A204.1 (cell line): ENCODE measurements at regions not wholly inside any gene's neighbourhood (a gene's known extent, or its start where the extent isn't known, plus 50 kb on each side); places are given as distances from the start of the nearest gene placed in this dataset.
"Not testable (repeated sequence)": the region's sequence is repeated elsewhere in the genome, so short reads cannot be mapped to it uniquely, and the experiment has no call there.

Experiments
- FAIRE-seq: peaks from 2 replicates; lab custom pipeline; 2012; peaks lifted over from hg19 to GRCh38; lab: Jason Lieb, UNC

- FAIRE-seq: no peak
Observed at GRCh38 chr7:54898659-54899340, 120.0 kb upstream of the EGFR start.

GRCh38 chr7:54901840-54902239, 117.0 kb upstream of the EGFR start:
- no peak for FAIRE-seq

DNA sequence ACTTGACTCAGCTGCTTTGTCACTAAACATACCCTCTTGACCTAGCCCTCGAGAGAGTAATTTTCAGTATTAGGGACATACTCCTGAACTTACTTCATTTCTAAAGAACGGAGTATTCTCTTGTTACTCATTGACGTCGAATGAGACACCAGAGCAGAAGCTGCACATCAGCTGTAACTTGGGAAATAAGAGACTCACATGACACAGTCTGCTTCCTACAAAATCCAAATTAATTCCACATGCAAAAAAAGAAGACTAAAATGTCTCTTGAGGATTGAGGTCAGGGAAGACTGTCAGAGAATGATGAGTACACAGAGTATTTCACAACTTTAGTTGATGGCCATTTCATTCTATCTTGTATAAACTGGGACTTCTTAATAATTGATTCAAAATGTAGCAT, 114.7 kb upstream of the EGFR start:
- FAIRE-seq: no peak

GRCh38 chr7:54904986-54905385, 113.8 kb upstream of the EGFR start:
- no peak for FAIRE-seq

DNA sequence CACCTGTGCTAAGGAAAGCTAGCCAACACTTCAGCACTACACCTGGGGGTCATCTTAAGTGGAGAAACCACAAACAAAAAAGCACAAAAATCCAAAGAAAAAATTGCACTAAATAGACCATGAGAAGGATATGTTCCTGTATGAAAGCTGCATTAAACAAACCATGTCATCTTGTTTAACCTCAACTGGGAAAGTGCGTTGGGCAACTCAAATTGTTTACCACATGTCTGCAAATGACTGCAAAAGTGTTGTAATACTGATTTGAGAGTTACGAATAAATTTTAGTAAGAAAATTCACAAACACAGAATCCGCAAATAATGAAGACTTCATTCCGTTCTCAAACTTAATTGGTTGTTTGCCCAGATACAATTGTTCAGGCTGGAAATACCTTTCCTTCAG, 111.9 kb upstream of the EGFR start:
- no peak for FAIRE-seq

DNA sequence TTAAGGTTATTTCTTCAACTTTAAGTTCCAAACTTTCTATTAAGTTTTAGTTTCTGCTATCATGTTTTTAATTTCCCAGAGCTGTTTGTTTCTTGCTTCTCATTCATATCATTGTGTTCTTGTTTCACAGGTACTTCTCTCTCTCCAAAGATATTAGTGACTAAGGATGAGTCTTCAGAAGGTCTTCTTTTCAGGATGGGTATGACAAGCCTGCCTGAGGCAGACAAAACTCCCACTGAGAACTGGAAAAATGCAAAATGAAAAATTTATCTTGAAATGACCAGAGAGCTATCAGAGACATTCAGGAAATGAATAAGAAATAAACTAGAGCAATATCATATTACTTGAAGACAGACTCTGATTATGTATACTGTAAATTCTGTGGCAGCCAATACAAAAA, 110.8 kb upstream of the EGFR start:
- no peak for FAIRE-seq

DNA sequence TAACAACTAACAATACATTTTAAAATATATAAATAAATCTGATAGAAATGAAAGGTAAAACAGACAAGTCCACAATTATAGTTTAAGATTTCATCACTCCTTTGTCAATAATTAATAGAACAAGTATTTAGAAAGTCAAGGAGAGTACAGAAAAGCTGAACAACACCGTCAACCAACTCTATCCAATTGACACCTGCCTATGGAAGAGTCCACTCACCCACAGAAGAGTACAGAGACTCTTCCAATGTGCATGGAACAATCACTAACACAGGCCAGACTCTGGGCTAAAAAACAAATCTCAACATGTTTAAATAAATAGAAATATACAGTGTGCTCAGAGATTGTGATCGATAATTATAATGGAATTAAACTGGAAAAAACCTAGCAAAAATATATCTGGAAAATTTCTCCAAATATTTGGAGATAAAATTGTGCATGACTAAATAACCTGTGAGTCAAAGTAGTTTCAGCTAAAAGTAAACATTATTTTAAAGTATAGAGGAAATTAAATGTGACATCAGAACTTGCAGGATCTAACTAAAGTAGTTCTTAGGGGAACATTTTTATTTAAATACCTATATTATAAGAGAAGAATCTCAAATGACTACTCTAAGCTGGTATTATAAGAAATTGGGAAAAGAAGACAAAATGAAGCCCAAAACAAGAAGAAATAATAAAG, 109.9 kb upstream of the EGFR start:
- FAIRE-seq: no peak

DNA sequence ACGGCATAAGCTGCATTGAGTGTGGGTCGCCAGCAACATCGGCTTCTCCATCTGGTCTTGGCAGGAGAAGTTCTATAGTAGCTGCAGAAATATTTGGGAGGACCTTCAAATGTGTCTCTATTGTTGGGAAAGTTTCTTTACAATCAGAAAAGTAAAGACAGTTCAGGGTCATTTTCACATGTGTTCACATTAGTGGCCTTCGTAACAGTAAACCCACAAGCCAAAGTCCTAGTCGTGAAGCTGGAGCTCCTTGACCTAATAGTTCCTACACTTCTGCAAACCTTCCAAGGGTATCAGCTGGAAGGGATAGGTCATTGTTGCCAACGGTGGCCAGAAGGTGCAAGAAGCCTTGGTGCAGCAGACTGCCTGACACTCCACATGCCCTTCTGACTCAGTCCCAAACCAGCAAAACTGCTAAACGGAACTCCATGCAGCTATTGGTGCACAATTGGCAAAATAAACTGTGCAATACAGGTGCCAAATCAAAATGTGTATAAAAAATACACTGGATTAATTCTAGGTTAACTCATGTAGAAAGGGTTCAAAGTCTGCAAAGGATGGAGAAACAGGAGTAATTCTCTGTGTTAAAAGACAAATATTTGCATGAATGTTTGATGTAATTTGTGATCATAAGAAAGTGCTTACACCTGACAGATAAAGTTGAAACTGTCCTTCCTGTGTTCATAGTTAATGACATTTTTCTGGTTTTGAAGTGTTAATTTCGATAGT, 102.8 kb upstream of the EGFR start:
- FAIRE-seq: no peak

DNA sequence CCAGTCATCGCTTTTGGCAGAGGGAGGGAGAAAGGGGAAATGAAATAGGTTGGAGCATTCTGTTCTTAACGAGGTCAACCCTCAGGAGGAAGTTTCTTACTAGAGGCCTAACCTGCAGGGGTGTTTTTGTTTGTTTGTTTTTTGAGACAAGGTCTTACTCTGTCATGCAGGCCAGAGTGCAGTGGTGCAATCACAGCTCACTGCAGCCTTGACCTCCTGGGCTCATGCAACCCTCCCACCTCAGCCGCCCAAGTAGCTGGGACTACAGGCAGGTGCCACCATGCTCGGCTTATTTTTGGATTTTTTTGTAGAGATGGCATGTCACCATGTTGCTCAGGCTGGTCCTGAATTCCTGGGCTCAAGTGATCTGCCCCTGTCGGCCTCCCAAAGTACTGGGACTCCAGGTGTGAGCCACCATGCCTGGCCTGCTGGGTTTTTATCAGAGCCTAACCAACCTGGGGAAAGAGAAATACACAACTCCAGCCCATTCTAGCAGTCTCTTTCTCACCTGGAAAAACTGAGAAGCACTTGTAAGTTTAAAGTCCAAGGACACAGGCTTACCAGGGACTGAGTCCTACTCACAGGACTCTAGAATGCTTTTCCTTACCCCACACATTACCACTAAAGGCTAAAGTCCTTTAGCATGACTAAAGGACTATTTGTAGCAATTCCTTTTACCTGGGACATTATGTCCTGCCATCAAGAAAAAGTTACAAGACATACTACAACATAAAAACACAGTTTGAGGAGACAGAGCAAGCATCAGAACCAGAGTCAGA, 101.0 kb upstream of the EGFR start:
- no peak for FAIRE-seq

DNA sequence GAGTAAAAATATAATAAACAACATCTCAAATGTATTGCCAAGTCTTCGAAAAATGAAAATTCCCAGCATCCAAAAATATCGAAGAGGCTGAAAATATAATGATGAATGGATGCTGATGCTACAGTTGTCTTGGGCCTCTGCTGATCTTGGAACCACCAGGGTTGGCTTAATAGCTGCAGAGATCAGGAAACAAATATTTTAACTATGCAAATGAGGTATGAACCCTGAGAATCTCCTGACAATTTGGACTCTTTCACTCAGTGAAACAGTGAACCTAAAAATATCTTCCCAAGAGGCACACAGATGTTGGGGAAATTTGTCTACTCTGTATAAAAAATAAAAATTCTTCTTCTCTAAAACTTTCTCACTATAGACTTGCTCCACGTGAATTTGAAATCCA, 97.7 kb upstream of the EGFR start:
- no peak for FAIRE-seq

- FAIRE-seq: no peak
Observed at GRCh38 chr7:54931532-54931931, 87.3 kb upstream of the EGFR start.

GRCh38 chr7:54932818-54933543, 85.8 kb upstream of the EGFR start:
- no peak for FAIRE-seq

DNA sequence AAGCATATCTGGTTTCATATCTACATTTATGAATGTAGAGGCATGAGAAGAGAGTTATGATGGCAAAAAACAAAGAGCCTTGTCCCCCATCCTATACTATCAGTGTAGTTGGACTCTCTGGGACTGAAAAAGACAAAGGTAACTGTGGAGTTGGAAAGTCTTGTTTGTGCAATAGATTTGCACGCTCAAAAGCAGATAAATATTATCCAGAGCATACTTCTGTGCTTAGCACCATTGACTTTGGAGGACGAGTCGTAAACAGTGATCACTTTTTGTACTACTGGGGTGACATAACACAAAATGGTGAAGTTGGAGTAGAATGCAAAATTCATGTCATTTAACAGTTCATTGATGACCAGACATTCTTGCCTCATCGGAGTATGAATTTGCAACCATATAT, 85.2 kb upstream of the EGFR start:
- FAIRE-seq: no peak

- no peak for FAIRE-seq
Observed at GRCh38 chr7:54940748-54941147, 78.1 kb upstream of the EGFR start.

GRCh38 chr7:54944179-54944578, 74.6 kb upstream of the EGFR start:
- FAIRE-seq: no peak

GRCh38 chr7:54946271-54946670, 72.5 kb upstream of the EGFR start:
- FAIRE-seq: no peak

DNA sequence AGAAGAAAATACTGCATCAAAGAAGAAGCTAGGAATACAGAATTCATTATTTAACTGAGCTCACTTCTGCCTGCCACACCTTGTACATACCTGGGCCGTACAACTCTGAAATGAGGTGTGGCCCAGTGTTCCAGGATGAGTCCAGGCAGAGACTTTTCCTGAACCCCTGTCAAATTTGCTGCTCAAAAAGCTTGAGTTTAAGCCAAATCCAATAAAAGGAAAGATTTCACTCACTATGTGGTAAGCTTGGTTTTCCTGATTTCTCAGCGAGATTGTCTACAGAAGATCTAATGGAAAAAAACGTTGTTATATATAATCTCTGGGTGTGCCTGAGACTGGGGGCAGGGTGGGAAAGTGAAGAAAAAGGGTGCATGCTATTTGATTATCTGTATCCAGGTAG, 72.1 kb upstream of the EGFR start:
- no peak for FAIRE-seq

DNA sequence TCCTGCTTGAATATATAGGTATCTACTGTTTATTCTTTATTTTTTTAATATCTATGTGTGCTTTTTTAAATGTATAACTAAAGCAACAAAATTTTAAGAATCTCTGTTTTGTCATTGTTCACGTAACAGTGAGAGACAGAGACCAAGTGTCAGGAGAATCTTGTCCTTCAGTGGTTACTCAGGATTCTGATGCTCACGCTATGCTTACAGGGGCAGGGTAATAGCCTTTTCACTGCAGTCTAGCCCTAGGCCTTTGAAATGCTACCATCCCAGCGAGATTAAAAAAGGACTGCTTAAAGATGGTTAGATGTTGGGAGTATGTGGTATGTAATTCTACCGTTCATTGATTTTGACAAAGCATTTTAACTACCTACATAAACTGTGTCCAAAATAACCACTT, 71.6 kb upstream of the EGFR start:
- FAIRE-seq: no peak

GRCh38 chr7:54949514-54949913, 69.3 kb upstream of the EGFR start:
- FAIRE-seq: not testable (repeated sequence)

DNA sequence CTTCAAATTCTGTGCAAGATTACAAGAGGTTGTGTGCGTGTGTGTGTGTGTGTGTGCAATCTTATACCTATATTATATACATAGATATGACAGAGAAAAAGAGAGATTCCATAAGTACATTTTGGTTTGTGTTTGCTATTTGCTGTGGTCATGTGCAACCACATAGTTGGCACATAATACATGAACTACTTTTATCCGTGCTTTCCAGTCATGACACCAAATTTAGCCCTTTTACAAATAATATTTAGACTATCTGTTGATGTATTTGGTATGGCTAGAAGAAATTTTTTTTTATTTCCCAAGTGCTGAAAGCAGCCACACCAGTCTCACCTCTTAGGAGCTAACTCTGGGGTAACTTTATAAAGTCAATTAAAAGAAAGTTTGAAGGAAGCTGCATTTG, 63.5 kb upstream of the EGFR start:
- FAIRE-seq: no peak

DNA sequence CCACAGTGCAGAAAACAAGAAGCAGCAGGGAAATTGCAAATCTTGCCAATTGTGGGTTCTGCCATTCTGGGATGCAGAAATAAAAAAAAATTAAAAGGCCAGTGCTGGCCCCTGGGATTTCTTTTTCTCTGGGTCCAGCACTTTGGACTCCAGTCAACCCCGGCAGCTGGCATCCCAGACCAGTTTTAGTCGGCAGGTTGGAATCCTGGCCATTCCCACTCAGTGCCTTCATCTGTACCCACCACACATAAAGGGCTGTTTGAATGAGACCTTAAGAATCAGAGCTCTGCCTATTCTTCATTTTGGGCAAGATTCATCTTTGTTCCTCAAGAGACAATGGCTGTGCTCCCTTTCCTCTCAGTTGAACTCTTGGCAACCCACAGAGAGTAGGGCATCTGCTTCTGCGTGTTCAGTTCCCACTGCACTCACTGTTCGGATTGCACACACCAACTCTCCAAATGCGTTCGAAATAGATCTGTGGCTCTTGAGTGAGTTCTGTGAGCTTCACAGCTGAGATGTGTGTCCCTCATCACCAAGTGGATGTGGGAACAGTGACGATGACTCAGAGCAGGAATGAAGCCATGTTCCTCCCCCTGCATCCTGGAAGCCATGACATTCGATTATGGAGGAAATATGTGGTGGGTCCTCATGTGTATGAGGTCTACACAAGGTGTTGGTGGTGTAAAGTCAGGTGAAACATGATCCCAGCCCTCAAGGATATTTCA, 63.0 kb upstream of the EGFR start:
- no peak for FAIRE-seq

GRCh38 chr7:54956865-54957264, 62.0 kb upstream of the EGFR start:
- FAIRE-seq: no peak
